Esophagus muscularis mucosa (tissue), 4 donors: ENCODE measurements at regions not wholly inside any gene's neighbourhood (a gene's known extent, or its start where the extent isn't known, plus 50 kb on each side); places are given as distances from the start of the nearest gene placed in this dataset.

Experiments
- CTCF ChIP-seq, 3 experiments: fragments of 200-600 bp in 2 of 3; fragments of 450-650 bp in 1 of 3; sonication (generic) in 2 of 3; IDR thresholded peaks; one replicate each; pipeline ENCODE4 v1.5.1; 2017 to 2019; ENCODE audit warnings: antibody characterized with exemption in 3 of 3, mild to moderate bottlenecking in 2 of 3, moderate library complexity in 1 of 3
- EP300 ChIP-seq: sonication (generic); formaldehyde crosslinking; IDR thresholded peaks from one replicate; pipeline ENCODE4 v1.6.1; 2017; ENCODE audit warnings: antibody characterized with exemption
- POLR2A ChIP-seq: fragments of 450-650 bp; IDR thresholded peaks from one replicate; pipeline ENCODE4 v1.6.1; 2017; ENCODE audit warnings: antibody characterized with exemption, moderate library complexity, mild to moderate bottlenecking, low read depth
- POLR2AphosphoS5 ChIP-seq, 2 donors: sonication (generic); formaldehyde crosslinking; IDR thresholded peaks; one replicate each; pipeline ENCODE4 v1.6.1; 2017; ENCODE audit warnings: antibody characterized with exemption in 2 of 2

GRCh38 chr12:82186282-82186681 lies 171.9 kb downstream of the CCDC59 start:
- TF ChIP-seq CTCF (IDR thresholded peaks at IDR 0.05) (no peak), POLR2A (no peak), EP300 (no peak), POLR2AphosphoS5 (IDR thresholded peaks at IDR 0.05) (no peak)
